ENCODE measurements at regions not wholly inside any gene's neighbourhood (a gene's known extent, or its start where the extent isn't known, plus 50 kb on each side); places are given as distances from the start of the nearest gene placed in this dataset.
"Not testable (repeated sequence)": the region's sequence is repeated elsewhere in the genome, so short reads cannot be mapped to it uniquely, and the experiment has no call there.

- Histone ChIP-seq H3K36me3 (no peaks in the 10 kb centered on the region), H3K9me3 (no peaks in the 10 kb centered on the region), H3K4me3 (no peak overlapping the region), H3K27me3 (no peaks in the 10 kb centered on the region)
- no peak for DNase-seq
Measured at GRCh38 chr2:63679252-63679855, 90.6 kb downstream of the MDH1 start.

- no peak overlapping the region for H3K4me3 ChIP-seq
- no peaks in the 10 kb centered on the region; the same call in 1 of the 2 replicates for H3K9me3 ChIP-seq
- H3K36me3 ChIP-seq: no peaks in the 10 kb centered on the region
- H3K27me3 ChIP-seq: no peaks in the 10 kb centered on the region
- DNase-seq: no peak
Measured at GRCh38 chr2:63680455-63680854, 91.7 kb downstream of the MDH1 start.

DNA sequence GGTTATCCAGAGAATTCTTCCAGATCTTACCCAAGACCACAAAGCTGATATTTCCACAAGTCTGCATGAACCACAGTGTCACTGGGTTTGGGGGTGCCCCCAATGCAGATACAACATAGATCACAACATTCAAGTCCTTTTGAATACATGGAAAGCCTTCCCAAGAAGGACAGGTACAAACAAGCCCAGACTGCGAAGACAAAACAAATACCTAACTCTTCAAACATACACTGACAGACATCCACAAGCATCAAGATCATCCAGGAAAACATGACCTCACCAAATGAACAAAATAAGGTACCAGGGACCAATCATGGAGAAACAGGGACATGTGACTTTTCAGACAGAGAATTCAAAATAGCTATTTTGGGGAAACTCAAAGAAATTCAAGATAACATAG, 93.1 kb downstream of the MDH1 start:
- Histone ChIP-seq H3K4me3 (no peak overlapping the region), H3K27me3 (no peaks in the 10 kb centered on the region)

GRCh38 chr2:63692002-63692606, 103.3 kb downstream of the MDH1 start:
- no peaks in the 10 kb centered on the region for H3K27me3 ChIP-seq
- H3K36me3 ChIP-seq: no peaks in the 10 kb centered on the region
- DNase-seq: no peak
- H3K9me3 ChIP-seq: no peaks in the 10 kb centered on the region
- no peak overlapping the region for H3K4me3 ChIP-seq

More for the DNA sequence above, 93.1 kb downstream of the MDH1 start:
- H3K9me3 ChIP-seq: no peaks in the 10 kb centered on the region; the same call in 1 of the 2 replicates
- no peaks in the 10 kb centered on the region for H3K36me3 ChIP-seq
- DNase-seq: no peak

DNA sequence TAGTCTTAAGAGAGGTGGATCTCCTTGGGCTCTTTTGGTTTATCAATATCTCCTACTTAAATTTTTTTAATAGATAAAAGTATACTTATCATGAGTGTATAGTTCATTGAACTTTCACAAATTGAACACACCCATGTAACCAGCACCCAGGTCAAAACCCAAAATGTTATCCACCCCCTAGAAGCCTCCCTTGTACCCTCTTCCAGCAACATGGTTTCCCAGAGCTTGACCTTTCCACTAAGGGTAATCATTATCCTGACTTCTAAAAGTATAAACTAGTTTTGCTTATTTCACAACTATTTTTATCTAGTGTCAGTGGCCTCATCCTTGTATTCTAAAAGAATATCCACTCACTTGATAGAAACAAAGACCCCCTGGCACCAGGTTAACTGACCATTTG, 106.8 kb downstream of the MDH1 start:
- Histone ChIP-seq H3K4me3 (no peak overlapping the region), H3K36me3 (no peaks in the 10 kb centered on the region), H3K27me3 (no peaks in the 10 kb centered on the region), H3K9me3 (no peaks in the 10 kb centered on the region)
- DNase-seq: no peak

DNA sequence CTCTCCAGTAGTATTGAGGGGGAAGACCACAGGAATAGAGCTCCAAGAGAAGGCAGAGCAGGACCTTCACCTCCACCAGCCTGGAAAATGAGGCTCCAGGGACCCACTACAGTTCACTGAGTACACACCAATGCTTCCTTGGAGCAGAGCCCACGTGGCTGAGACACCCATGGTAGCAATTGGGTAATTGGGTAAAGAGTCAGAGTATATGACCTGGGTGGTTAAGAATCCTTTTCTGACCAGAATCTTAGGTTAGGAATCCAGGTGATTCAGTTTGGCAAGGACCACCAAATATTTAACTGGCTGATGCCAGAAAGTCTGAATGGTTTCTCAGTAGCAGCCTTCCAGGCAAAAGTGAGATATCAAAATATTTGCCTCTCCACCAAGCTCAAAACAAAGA, 107.7 kb downstream of the MDH1 start:
- Histone ChIP-seq H3K9me3 (no peaks in the 10 kb centered on the region), H3K4me3 (no peak overlapping the region), H3K27me3 (no peaks in the 10 kb centered on the region), H3K36me3 (no peaks in the 10 kb centered on the region)
- DNase-seq: no peak

DNA sequence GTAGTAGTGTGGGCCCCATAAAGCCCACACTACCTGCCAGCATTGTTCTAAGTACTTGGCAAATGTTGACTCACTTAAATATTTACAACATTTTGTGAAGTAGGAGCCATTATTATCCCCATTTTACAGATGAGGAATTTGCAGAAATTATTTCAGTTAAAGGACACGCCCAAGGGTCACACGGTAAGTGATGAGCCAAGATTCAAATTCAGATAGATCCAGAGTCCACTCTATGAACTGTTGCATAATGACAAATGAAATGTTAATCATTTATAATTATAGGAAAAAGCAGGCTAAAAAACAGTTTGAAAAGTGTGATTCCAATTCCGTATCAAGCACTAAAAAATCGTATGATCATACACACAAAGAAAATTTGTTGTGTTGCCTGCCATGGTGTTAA, 108.4 kb downstream of the MDH1 start:
- H3K4me3 ChIP-seq: no peak overlapping the region
- H3K27me3 ChIP-seq: no peaks in the 10 kb centered on the region
- no peaks in the 10 kb centered on the region for H3K36me3 ChIP-seq
- H3K9me3 ChIP-seq: no peaks in the 10 kb centered on the region
- no peak for DNase-seq

DNA sequence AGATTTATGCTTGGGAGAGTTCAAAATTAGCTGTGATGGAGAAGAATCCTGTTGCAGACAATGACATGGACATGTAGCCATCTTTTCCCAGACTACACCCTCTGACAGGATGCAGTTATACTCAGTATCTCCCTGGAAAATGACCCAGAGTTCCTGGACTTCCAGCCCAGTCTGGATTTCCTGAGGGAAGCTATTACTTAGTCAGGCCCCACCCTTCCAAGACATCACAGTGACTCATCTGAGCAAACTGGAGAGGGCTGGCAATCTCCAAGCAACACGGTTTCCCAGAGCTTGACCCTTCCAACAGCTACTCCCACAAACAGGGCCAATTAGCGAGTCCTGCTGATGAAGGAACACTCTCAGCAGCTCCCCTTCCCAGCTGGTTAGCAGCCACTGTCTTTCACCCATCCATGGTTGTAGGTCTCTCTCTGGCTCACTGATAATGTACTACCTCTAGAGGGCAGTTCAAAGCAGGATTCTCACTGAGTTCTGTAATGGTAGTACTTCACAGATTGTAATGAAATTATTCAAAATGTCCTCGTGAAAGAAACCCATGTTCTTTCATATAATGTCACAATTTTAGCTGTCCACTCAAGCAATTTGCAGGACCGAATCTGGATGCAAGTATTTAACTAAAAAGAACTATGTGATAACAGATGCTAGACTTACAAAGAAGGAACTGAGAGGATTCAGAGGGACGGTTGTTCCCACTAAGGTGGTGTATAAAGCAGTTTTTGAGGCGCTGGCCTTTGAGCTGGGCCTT, 110.2 kb downstream of the MDH1 start:
- DNase-seq: peak; percentile 77
- H3K36me3 ChIP-seq: no peaks in the 10 kb centered on the region
- no peaks in the 10 kb centered on the region for H3K27me3 ChIP-seq
- H3K9me3 ChIP-seq: no peaks in the 10 kb centered on the region
- no peak overlapping the region for H3K4me3 ChIP-seq

DNA sequence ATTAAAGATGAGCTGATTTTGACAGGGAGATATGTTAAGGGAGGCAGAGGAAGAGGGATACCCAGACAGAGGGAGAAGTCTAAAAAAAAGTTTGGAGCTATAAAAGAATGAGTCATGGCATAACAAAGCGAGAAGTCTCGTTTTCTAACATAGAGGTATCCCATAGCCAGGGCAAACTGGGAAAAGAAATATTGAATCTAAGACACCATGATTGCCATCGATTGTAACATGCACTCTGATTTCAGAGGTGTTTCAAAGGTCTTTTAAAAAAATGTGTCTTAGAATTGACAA, 110.7 kb downstream of the MDH1 start:
- Histone ChIP-seq H3K36me3 (no peaks in the 10 kb centered on the region), H3K27me3 (no peaks in the 10 kb centered on the region), H3K4me3 (no peak overlapping the region), H3K9me3 (no peaks in the 10 kb centered on the region)
- DNase-seq: no peak

GRCh38 chr2:63700271-63700670, 111.5 kb downstream of the MDH1 start:
- DNase-seq: no peak
- no peaks in the 10 kb centered on the region for H3K9me3 ChIP-seq
- H3K4me3 ChIP-seq: no peak overlapping the region
- H3K27me3 ChIP-seq: no peaks in the 10 kb centered on the region
- no peaks in the 10 kb centered on the region for H3K36me3 ChIP-seq

- DNase-seq: no peak
- H3K27me3 ChIP-seq: no peaks in the 10 kb centered on the region
- no peak overlapping the region for H3K4me3 ChIP-seq
- no peaks in the 10 kb centered on the region for H3K36me3 ChIP-seq
- no peaks in the 10 kb centered on the region for H3K9me3 ChIP-seq
Measured at GRCh38 chr2:63701406-63701805, 112.6 kb downstream of the MDH1 start.

- not testable (repeated sequence) for H3K9me3 ChIP-seq, H3K27me3 ChIP-seq, H3K4me3 ChIP-seq, DNase-seq, H3K36me3 ChIP-seq
Measured at GRCh38 chr2:63706084-63706483, 117.3 kb downstream of the MDH1 start.

- no peaks in the 10 kb centered on the region for H3K27me3 ChIP-seq
- H3K9me3 ChIP-seq: no peaks in the 10 kb centered on the region
- no peak for DNase-seq
- H3K36me3 ChIP-seq: no peaks in the 10 kb centered on the region
- H3K4me3 ChIP-seq: no peak overlapping the region
Measured at GRCh38 chr2:63710732-63711131, 122.0 kb downstream of the MDH1 start.

- H3K4me3 ChIP-seq: no peak overlapping the region
- H3K9me3 ChIP-seq: no peaks in the 10 kb centered on the region
- peak; percentile 79 for DNase-seq
- no peaks in the 10 kb centered on the region for H3K27me3 ChIP-seq
- H3K36me3 ChIP-seq: no peaks in the 10 kb centered on the region
Measured at GRCh38 chr2:63712748-63713147, 124.0 kb downstream of the MDH1 start.

DNA sequence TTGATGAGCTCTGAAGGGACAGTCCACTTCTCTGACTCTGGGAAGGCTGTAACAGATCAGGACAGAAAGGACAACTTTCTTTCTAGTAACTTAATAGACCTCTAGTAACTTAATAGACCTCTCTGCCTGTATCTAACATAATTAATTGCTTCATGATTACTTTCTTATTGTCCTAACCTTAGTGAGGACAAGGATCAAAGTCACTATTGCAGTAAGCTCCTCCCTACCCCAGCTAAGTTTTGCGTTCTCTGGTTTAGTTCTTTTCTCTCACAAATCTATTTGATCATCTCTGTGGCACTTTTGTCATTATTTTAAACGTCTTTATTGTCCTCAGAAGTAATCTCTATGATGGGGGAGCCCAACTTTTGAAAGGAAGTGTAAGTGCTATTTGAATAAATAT, 125.5 kb upstream of the UGP2 start:
- no peak for DNase-seq
- Histone ChIP-seq H3K4me3 (no peak overlapping the region), H3K36me3 (no peaks in the 10 kb centered on the region), H3K27me3 (no peaks in the 10 kb centered on the region), H3K9me3 (no peaks in the 10 kb centered on the region)

GRCh38 chr2:63719052-63719451, 122.6 kb upstream of the UGP2 start:
- Histone ChIP-seq H3K36me3 (no peaks in the 10 kb centered on the region), H3K27me3 (no peaks in the 10 kb centered on the region), H3K4me3 (no peak overlapping the region), H3K9me3 (no peaks in the 10 kb centered on the region)
- no peak for DNase-seq

GRCh38 chr2:63721082-63721424, 120.6 kb upstream of the UGP2 start:
- H3K27me3 ChIP-seq: no peaks in the 10 kb centered on the region
- no peak for DNase-seq
- H3K36me3 ChIP-seq: no peaks in the 10 kb centered on the region
- H3K9me3 ChIP-seq: no peaks in the 10 kb centered on the region
- H3K4me3 ChIP-seq: no peak overlapping the region

GRCh38 chr2:63722284-63722683, 119.4 kb upstream of the UGP2 start:
- H3K4me3 ChIP-seq, H3K36me3 ChIP-seq, H3K27me3 ChIP-seq, H3K9me3 ChIP-seq, DNase-seq: not testable (repeated sequence)
